PC-9 (cell line): ENCODE measurements at regions not wholly inside any gene's neighbourhood (a gene's known extent, or its start where the extent isn't known, plus 50 kb on each side); places are given as distances from the start of the nearest gene placed in this dataset.

Source experiments
- BruUV-seq: library from RNA; stranded (reverse); fragments of 400-500 nt; replicated peaks from 2 replicates; lab custom pipeline; 2021; lab: Mats Ljungman, UMichigan
- CTCF ChIA-PET: fragments of 300-600 bp; sonication (Branson Sonifier 250); formaldehyde crosslinking; loops from one replicate; lab custom pipeline; 2022; ENCODE audit warnings: antibody characterized with exemption; lab: Charles Lee
- POLR2A ChIA-PET: fragments of 300-600 bp; sonication (Branson Sonifier 250); formaldehyde crosslinking; loops from one replicate; lab custom pipeline; 2022; ENCODE audit warnings: antibody characterized with exemption; ENCODE audit not compliant: unreplicated experiment; lab: Charles Lee
- DNase-seq, 2 experiments: peaks; one replicate each; pipeline versions ENCODE4 v3.0.0 to v3.0.0-alpha.2; 2015 to 2022; ENCODE audit warnings: mixed read lengths in 1 of 2
- H2AFZ ChIP-seq: fragments of 200-600 bp; sonication (generic); 2 replicates; pipeline ENCODE4 v1.8.1; 2017; ENCODE audit warnings: antibody characterized with exemption
- H3F3A ChIP-seq: fragments of 200-600 bp; sonication (generic); 2 replicates; pipeline ENCODE4 v1.8.1; 2017; ENCODE audit warnings: antibody characterized with exemption, mild to moderate bottlenecking, low read depth; ENCODE audit not compliant: insufficient read depth
- H3K27ac ChIP-seq: fragments of 200-600 bp; sonication (generic); 2 replicates; pipeline ENCODE4 v1.6.1; 2016; ENCODE audit warnings: mixed run types
- H3K27me3 ChIP-seq: fragments of 200-600 bp; sonication (generic); 2 replicates; pipeline ENCODE4 v1.6.1; 2016; ENCODE audit warnings: low read depth, mixed run types; ENCODE audit not compliant: insufficient read depth
- H3K36me3 ChIP-seq: fragments of 200-600 bp; sonication (generic); 2 replicates; pipeline ENCODE4 v1.6.1; 2016; ENCODE audit warnings: low read depth, mixed run types
- H3K4me1 ChIP-seq: fragments of 200-600 bp; sonication (generic); replicated peaks from 2 replicates; pipeline ENCODE4 v1.6.1; 2016; ENCODE audit warnings: mixed run types; ENCODE audit not compliant: insufficient read depth
- H3K4me2 ChIP-seq: fragments of 200-600 bp; sonication (generic); 2 replicates; pipeline ENCODE4 v1.6.1; 2017; ENCODE audit warnings: mixed run types
- H3K4me3 ChIP-seq: fragments of 200-600 bp; sonication (generic); 2 replicates; pipeline ENCODE4 v1.6.1; 2016; ENCODE audit warnings: mixed run types
- H3K79me2 ChIP-seq: fragments of 200-600 bp; sonication (generic); 2 replicates; pipeline ENCODE4 v1.6.1; 2017; ENCODE audit warnings: low read depth, mixed run types
- H3K9me2 ChIP-seq: fragments of 200-600 bp; sonication (generic); 2 replicates; pipeline ENCODE4 v1.8.1; 2017; ENCODE audit warnings: mild to moderate bottlenecking; ENCODE audit not compliant: insufficient read depth
- H3K9me3 ChIP-seq: fragments of 200-600 bp; sonication (generic); 2 replicates; pipeline ENCODE4 v1.8.1; 2016; ENCODE audit warnings: low read depth; ENCODE audit not compliant: insufficient read depth
- H4K20me1 ChIP-seq: fragments of 200-600 bp; sonication (generic); 2 replicates; pipeline ENCODE4 v1.8.1; 2017; ENCODE audit not compliant: insufficient read depth
- EZH2 ChIP-seq: fragments of 200-600 bp; sonication (generic); IDR thresholded peaks from 2 replicates; pipeline ENCODE4 v1.8.0; 2017; ENCODE audit warnings: antibody characterized with exemption, low read depth
- intact Hi-C: fragments of 100-400 bp; cut with micrococcal nuclease; formaldehyde crosslinking; loops from one replicate; pipeline ENCODE4 v1.10.0; 2022; ENCODE audit not compliant: unreplicated experiment
- TF ChIP-seq, protein P1 (sequence below): fragments of 200-600 bp; sonication (generic); conservative IDR thresholded peaks from 2 replicates; pipeline ENCODE4 v1.6.1; 2017; ENCODE audit warnings: mixed run types, antibody characterized with exemption, mild to moderate bottlenecking, moderate library complexity

DNA sequence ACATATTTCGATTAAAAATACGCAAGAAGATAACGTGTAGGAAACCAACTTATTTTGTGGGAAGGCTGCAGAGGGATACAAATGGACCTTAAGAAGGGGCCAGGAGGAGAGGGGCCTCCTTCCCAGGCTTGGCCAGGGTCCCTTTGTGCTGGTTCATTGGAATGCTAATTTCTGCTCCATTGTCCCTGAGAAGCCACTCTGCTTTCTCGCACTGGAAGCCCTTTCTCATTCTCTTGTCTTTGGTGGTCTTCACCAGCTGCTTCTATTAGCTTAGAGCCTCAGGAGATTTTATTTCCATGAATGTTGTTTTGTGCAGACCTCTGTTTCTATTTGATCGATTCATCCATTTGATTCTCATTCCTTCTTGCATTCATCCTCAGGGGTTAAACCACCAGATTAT is 325.4 kb downstream of the TMEM38B start:
- no peak for DNase-seq
- Histone ChIP-seq H3K79me2 (no peaks in the 10 kb centered on the region), H3K9me3 (no peaks in the 10 kb centered on the region), H3K27ac (no peak overlapping the region), H3K4me1 (no peaks in the 10 kb centered on the region), H3K4me3 (no peak overlapping the region), H4K20me1 (no peaks in the 10 kb centered on the region), H3K9me2 (no peaks in the 10 kb centered on the region), H3K4me2 (no peak overlapping the region), H3K36me3 (no peaks in the 10 kb centered on the region), H3F3A (no peaks in the 10 kb centered on the region), H2AFZ (no peak overlapping the region), H3K27me3 (no peaks in the 10 kb centered on the region)
- POLR2A ChIA-PET, result no interaction called here
- CTCF ChIA-PET, result no interaction called here
- TF ChIP-seq, protein P1, sequence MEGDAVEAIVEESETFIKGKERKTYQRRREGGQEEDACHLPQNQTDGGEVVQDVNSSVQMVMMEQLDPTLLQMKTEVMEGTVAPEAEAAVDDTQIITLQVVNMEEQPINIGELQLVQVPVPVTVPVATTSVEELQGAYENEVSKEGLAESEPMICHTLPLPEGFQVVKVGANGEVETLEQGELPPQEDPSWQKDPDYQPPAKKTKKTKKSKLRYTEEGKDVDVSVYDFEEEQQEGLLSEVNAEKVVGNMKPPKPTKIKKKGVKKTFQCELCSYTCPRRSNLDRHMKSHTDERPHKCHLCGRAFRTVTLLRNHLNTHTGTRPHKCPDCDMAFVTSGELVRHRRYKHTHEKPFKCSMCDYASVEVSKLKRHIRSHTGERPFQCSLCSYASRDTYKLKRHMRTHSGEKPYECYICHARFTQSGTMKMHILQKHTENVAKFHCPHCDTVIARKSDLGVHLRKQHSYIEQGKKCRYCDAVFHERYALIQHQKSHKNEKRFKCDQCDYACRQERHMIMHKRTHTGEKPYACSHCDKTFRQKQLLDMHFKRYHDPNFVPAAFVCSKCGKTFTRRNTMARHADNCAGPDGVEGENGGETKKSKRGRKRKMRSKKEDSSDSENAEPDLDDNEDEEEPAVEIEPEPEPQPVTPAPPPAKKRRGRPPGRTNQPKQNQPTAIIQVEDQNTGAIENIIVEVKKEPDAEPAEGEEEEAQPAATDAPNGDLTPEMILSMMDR, result no peak
- TF ChIP-seq EZH2, result no peak
- intact Hi-C loops, result no loop called here
- no TSS peak for BruUV-seq

DNA sequence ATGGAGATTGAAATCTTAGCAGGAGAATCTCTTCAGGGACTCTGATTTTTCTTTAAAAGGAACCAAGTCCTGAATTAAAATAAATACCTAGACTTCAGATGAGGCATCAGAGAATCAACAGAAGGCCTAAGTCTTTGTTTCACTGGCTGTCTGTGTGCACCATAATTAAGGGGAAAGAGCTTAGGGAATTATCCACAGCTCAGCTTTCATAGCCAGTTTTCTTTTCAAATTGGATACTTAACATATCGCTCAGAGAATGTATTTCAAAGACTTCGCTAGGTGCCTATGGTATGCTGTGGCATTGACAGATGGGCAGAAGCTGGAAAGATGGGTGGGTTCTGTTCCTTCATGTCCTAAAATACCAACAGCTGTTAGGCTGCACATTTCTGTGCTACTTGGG is 325.8 kb downstream of the TMEM38B start:
- no peaks in the 10 kb centered on the region for H3K9me3 ChIP-seq
- no TSS peak for BruUV-seq
- H4K20me1 ChIP-seq, result no peaks in the 10 kb centered on the region
- ChIA-PET CTCF (no interaction called here), POLR2A (no interaction called here)
- no peak for TF ChIP-seq EZH2
- TF ChIP-seq, protein P1, result no peak
- no peak overlapping the region for H2AFZ ChIP-seq
- no peak overlapping the region for H3K27ac ChIP-seq
- no peaks in the 10 kb centered on the region for H3K36me3 ChIP-seq
- no peak overlapping the region for H3K4me2 ChIP-seq
- no peaks in the 10 kb centered on the region for H3F3A ChIP-seq
- intact Hi-C loops, result no loop called here
- H3K4me1 ChIP-seq, result no peaks in the 10 kb centered on the region
- no peaks in the 10 kb centered on the region for H3K79me2 ChIP-seq
- no peaks in the 10 kb centered on the region for H3K9me2 ChIP-seq
- no peaks in the 10 kb centered on the region for H3K27me3 ChIP-seq
- no peak for DNase-seq
- no peak overlapping the region for H3K4me3 ChIP-seq

GRCh38 chr9:106023455-106023854 is 329.1 kb downstream of the TMEM38B start:
- no TSS peak for BruUV-seq
- CTCF ChIA-PET, result no interaction called here
- no peak overlapping the region for H3K4me3 ChIP-seq

More at GRCh38 chr9:106023455-106023854, 329.1 kb downstream of the TMEM38B start:
- Histone ChIP-seq H4K20me1 (no peaks in the 10 kb centered on the region), H3F3A (no peaks in the 10 kb centered on the region), H2AFZ (no peak overlapping the region), H3K36me3 (no peaks in the 10 kb centered on the region), H3K27me3 (no peaks in the 10 kb centered on the region), H3K79me2 (no peaks in the 10 kb centered on the region), H3K9me2 (no peaks in the 10 kb centered on the region), H3K27ac (no peak overlapping the region), H3K4me1 (no peaks in the 10 kb centered on the region), H3K4me2 (no peak overlapping the region), H3K9me3 (no peaks in the 10 kb centered on the region)
- intact Hi-C loops, result no loop called here
- DNase-seq, result no peak
- POLR2A ChIA-PET, result no interaction called here
- no peak for TF ChIP-seq EZH2
- TF ChIP-seq, protein P1, result no peak
